Stimulated activated CD4-positive, alpha-beta T cell treated with anti-CD3 and anti-CD28 coated beads, TNF-alpha, amount 100 ng/mL, for 24 hours (primary cell): ENCODE measurements at regions not wholly inside any gene's neighbourhood (a gene's known extent, or its start where the extent isn't known, plus 50 kb on each side); places are given as distances from the start of the nearest gene placed in this dataset.
"Not testable (repeated sequence)": the region's sequence is repeated elsewhere in the genome, so short reads cannot be mapped to it uniquely, and the experiment has no call there.

Experiments
- DNase-seq, 3 experiments: peaks; one replicate each; pipeline ENCODE4 v3.0.0-alpha.2; 2020; ENCODE audit warnings: low read depth in 3 of 3

DNA sequence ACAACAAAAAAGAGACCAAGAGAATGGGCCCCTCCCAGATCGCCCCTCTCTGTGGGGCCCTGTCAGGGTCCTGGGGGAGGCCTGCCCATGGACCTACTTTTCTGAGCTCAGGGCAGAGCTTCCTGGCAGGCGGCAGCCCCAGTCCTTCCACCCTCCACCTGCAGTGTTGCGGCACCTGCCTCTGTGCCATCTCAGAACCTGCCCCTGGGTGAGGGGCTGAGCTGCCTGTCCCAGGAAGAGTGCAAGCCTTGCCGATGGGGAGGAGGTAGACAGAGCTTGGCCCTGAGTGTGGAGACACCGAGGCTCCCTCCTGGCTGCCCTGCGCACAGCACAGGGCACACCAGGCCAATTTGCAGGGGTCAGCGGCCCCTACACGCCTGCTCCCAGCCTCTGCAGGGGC lies 67.5 kb downstream of the UNCX start:
- no peak for DNase-seq

DNA sequence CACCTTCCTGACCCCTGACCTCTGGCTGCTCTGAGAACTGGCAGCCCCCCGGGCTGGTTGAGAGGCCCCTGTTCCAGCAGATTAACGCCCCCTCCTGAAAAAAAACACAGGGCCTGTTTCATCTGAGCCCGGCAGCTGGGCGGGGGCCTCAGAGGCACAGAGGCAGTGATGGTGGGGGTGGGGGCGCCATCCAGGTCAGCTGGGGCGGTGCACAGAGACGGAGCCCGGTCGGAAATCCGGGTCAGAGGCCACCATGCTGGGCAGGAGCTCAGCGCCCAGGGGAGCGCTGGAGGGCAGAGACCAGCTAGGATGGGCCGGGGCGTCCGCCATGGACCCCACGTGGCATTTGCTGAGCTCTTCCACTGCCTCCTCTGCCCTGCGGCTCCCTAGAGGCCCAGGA lies 68.0 kb downstream of the UNCX start:
- DNase-seq = no peak

DNA sequence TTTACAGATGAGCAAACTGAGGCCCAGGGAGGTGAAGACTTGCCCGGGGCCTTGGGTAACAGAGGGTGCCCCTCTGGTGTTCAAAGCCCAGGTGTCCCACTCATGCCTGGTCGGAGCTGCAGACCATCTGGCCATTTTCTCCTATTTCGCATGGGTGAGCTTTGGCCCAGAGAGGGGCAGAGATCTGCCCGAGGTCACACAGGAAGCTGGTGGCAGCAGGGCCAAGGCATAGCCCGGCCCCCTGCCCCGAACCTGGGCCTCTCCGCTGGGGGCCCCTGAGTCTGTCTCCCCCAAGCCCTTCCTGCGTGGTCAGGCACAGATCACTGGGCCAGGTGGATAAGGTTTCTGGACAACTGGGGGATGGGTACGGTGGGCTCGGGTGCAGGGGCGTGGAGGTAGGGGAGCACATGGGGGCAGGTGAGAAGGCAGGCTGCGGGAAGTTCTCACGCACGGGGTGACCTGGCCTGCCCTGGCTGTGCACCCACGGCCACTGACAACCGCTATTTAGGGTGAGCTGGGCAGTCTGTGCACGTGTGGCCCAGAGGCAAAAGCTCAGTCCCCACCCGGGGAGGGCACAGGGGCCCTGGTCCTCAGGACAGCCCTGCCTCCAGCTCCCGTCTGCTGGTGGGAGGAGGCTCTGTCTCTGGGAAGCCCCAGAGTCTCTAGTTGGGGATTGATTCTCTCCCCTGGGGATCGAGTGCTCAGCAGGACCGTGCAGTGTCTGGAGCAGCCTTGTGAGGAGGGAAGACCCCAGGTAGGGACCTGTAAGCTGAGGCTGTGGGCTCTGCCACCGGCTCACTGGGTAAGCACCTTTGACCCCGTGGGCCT lies 68.6 kb downstream of the UNCX start:
- DNase-seq = no peak

DNA sequence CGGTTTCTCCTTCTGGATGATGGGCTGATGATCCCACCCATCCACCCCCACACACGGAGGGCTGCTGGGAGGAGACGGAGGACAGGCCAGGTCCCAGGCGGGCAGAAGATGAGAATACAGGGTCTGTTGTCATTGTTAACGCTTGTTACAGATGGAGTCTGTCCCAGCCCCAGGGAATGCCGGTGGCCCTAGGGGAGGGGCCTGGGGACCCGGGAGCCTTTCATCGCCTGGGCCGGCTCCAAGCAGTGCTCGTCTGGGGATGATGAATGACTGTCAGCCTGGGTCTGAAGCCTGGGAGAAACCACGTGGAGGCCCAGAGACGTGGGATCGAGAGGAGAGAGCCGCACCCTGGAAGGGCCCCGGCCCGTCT lies 69.2 kb downstream of the UNCX start:
- DNase-seq = no peak

DNA sequence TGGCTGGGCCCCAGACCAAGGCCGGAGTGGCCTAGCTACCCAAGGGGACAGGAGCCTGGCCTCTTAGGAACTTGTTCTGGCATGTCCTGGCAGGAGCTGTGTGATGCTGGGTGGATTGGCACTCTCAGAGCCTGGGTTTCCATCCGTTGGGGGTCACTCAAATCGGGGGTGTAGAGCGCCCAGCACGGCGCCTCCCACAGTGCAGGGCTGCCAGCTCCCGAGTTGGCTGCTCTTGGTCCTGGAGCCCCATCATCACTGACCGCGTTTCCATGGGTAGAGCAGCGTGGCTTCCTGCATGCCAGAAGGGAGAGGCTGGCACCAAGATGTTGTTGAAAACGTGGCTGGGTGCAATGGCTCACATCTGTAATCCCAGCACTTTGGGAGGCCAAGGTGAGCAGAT lies 70.3 kb downstream of the UNCX start:
- no peak for DNase-seq

DNA sequence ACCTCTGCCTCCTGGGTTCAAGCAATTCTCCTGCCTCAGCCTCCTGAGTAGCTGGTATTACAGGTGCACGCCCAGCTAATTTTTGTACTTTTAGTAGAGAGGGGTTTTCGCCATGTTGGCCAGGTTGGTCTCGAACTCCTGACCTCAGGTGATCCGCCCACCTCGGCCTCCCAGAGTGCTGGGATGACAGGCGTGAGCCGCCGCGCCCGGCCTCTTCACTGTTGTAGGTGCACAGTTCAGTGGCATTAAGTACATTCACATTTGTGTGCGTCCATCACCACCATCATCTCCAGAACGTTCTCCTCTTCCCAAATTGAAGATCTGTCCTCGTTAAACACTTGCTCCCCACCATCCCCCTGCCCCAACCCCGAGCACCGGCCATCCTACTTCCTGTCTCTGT lies 71.3 kb downstream of the UNCX start:
- not testable (repeated sequence) for DNase-seq

DNA sequence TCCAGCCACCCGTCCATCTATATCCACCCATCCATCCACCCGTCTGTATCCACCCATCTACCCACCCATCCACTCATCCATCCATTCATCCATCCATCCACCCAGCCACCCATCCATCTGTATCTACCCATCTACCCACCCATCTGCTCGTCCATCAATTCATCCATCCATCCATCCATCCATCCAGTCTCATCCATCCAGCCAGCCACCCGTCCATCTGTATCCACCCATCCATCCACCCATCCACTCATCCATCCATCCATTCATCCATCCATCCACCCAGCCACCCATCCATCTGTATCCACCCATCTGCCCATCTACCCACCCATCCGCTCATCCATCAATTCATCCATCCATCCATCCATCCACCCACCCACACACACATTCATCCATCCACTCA lies 73.2 kb downstream of the UNCX start:
- DNase-seq = no peak

DNA sequence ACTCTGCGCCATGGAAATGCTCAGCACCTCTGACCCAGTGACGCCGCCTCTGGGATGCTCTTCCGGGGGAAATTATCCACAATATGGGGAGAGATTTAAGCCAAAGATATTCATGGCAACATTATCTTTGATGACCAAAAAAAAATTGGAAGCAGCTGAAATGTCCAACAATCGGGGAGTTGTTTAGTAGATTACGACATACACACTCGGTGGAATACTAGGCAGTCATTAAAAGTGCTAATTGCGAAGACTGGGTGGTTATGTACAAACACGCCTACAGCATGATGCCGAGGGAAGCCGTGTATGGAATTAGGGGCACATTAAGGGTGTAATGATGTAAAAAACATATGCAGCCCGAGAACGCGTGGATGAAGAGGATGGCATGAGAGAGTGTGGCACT lies 75.2 kb downstream of the UNCX start:
- DNase-seq = no peak

DNA sequence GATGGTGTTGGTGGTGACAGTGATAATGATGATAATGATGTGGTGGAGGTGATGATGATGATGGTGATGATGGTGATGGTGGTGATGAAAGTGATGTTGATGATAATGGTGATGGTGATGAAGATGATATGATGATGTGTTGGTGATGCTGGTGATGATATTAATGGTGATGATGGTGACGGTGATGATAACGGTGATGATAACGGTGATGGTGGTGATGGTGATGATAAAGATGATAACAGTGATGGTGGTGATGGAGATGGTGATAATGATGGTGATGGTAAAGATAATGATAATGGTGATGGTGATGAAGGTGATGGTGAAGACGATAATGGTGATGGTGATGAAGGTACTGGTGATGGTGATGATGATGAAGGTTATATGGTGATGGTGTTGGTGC lies 76.6 kb downstream of the UNCX start:
- no peak for DNase-seq

DNA sequence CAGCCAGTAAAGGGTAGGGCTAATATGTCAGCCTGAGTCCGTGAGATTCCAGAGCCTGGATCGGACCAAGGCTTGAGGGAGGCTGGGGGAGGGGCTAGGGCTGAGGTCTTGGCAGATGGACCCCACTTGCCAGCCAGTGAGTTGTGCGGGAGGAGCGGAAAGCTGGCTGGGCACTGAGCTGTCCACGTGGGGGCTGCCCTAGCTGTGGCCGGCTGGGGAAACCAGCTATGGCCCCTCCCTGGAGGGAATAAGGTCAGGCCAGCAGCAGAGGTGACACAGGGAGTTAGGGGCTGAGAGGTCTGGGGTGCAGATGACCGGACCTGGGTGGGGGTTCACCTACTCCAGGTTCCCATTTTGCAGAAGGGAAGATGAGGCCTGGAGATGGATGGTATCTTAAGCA lies 77.3 kb downstream of the UNCX start:
- no peak for DNase-seq

DNA sequence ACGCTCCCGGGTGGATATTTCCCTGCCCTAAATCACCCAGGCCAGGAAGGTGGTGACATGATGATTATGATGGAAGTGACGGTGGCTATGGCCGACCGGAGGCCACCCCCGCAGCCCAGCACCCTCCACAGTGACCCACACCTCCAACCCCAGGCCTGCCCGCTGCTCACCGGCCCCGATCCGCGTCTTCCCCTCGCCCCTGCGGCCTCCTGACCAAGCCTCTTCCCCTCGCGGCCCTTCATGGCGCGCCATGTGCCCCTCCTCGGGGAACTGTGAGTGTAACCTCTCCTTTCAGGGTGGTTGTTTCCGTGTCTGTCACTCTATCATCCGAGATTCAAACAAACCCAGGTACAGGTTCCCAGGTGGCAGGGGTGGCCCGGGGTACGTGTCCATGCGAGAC lies 78.3 kb downstream of the UNCX start:
- no peak for DNase-seq

DNA sequence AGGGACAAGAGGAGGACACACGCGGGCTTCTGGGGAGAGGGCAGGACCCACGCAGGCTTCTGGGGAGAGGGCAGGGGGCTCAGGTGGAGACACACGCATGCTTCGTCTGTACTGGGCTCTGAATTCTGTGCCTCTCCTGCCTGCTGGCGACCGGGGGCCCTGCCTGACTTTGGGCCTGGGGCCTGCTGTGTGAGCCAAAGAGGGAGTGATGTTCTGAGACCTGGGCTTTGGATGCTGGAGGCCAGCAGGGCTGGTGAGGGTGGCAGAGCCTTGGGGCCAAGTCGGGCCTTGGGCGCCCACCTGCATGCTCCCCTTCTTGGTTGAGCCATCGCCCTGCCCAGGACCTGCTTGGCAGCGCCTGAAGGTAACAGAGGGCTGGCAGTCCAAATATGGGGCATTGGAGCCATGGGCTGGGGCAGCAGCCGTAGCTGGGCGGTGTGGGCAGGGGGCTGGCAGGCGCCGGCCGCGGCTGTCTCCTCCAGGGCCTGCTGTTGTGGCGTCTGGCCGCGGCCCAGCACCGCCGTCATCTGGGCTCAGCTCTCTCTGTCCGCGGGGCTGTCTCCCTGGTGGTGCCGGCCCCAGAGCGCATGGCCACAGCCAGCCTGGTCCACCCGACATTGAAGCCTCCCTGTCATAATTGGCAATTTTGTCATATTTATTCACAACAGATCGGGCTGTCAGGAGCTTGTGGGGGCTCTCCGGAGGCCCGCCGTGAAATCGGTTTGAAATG lies 78.9 kb downstream of the UNCX start:
- no peak for DNase-seq

DNA sequence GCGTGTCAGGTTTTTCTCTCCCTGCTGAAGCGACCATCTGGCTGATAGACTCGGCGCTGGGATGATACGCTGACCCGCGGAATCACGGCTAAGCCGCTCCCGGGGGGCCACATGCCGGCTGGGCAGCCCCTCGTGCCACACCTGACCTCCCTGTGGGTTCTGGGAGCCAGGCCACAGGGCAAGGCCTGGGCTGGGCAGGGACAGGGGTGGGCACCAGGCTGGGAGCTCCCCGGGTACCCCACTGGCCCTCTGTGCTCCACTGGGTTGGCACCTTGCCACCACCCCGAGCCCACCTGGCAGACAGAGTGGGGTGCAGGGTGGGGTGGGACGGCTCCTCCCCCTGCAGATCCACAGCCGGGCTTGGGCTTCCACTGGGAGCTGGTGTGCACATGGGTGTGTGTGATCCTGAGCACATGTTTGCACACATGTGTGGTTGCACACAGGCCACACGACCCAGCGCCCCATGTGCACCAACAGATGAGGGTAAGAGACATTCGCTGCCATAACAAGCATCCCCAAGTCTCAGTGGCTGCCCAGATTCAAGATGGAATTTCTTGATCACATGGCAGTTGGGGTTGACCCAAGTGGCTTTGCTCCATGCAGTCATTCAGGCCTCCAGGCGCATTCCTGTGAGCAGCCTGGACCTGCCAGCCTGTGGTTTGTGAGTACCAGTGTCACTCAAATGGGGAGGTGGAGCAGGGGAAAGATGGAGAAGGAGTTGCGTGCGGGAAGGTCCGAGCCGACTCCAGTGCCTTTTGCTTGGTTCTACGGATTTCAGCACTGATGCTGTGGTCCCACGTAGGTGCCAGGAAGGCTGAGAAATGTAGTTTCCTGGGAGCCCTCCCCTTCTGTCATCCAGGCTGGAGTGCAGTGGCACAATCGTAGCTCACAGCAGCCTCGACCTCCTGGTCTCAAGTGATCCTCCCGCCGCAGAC lies 79.7 kb downstream of the UNCX start:
- no peak for DNase-seq

DNA sequence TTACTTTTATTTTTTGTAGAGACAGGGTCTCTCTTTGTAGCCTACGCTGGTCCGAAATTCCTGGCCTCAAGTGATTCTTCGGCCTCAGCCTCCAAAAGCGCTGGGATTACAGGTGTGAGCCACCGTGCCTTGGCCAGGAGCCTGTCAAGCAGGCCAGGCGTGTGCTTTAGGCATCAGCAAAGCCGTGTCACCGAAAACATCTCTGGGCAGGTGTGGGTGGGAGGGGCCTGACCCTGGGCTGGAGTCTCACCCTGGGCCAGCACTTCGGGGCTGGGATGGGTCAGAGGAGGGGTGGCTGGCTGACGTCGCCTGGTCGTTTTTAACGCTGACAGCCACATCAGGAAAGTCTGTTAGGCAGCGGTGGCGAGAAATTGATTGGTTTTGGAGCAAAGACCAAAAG lies 80.9 kb downstream of the UNCX start:
- no peak for DNase-seq

DNA sequence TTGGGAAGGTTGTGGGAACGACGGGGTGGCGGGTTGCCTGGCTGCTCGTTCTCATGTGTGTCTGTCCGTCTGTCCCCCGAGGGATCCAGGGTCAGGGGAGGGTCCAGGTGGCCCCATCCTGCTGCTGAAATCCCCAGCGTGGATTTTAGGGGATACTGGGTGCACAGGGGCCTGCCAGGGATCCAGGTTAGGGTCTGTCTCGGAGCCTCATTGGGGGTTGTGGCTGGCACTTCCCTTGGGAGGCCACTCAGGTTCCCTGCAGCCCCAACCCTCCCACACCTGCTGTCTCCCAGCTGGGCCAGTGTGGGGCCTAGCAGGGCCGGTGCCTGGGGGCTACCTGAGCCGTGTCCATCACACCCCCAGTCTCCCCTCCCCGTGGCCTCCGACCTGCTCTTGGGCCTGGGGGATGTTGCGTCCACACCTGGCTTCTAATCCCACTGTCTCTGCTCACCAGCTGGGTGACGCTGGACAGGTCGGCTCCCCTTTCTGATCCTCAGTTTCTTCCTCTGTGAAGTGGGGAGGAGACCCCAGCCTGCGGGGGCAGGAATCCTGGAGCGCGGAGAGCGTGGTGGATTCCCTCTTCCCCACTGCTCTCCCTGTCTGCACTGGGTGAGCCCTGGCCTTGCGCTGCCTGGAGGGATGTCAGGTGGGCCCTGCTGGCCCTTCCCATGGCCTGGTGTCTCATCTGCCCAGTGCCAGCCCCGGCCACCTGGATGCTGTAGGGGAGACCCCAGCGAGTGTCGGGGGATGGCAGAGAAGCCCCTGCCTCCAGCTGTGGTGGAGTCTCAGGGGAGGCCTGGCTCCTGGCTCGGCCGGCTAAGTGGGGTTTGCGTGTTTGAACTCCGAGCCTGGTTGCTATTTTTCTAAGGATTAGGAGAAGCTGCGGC lies 81.6 kb downstream of the UNCX start:
- no peak for DNase-seq

DNA sequence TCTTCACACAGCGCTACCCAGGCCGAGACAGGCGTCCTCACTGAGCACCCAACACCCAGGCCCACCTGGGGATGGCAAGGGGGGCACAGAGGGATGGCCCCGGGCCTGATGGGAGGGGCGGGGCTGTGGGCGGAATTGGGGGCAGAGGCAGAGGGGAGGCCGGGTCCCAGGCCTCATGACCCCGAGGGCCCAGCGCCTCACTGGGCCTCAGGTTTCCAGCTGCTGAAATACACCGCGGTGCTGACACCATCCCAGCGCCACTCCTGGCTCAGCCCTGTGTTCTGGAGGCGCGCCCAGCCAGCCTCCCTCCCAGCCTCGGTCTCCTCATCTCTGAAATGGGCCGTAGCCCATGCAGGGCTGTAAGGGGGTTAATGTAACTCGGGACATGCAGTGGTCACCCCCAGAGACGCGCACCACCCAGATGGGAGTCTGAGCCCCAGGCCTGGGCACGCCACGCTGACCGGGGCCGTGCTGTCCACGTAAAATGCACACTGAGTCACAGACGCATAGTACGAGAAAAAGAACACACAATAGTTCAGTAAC lies 82.3 kb downstream of the UNCX start:
- DNase-seq = no peak

DNA sequence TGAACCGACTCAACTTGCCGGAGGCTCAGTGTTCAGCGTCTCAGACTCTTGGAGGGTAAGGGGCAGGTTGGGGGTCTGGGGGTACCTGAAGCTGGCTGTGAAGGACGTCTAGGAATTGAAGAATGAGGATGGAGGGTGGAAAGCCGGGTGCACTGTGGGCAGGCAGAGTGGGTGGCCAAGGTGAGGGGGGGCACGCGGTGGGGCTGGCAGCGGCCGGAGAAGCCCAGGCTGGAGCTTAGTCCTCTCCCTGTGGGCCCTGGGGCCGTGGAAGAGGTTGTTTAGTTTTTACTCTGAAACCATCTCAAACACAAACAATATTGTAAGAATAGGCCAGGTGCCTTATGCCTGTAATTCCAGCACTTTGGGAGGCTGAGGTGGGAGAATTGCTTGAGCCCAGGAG lies 83.4 kb downstream of the UNCX start:
- no peak for DNase-seq

DNA sequence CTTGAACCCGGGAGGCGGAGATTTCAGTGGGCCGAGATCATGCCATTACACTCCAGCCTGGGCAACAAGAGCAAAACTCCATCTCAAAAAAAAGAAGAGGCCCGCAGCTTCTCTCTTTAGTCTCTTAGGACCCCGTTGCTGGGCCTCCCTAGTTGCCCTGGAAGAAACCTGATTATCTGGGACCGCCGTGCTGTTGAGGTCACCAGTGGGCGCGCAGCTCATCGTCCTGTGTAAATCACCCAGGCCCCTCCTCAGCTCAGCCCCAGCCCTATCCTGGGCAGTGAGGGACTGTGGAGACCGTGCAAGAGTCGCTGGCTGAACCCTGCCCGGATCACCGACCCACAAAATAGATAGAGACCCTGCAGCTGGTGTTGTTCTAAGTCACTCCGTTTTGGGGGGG lies 85.0 kb downstream of the UNCX start:
- no peak for DNase-seq

DNA sequence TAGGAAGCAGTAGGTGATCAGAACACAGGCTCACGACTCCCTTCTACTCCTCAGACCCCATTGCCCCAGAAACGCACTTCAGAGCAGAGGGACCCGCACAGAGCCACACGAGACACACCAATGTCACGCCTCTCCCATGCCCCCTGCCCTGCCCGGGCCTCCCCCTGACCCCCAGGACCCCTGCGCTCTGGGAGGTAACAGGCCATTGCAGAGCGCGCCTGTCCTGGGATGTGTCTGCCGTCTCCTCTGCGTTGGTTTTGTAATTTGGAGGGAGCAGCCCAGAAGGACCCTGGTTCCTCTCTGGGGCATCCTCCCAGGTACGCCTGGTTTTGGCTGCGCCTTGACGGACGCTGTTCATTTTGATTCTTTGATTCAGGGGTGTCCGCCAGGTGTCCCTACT lies 85.4 kb downstream of the UNCX start:
- DNase-seq = no peak

DNA sequence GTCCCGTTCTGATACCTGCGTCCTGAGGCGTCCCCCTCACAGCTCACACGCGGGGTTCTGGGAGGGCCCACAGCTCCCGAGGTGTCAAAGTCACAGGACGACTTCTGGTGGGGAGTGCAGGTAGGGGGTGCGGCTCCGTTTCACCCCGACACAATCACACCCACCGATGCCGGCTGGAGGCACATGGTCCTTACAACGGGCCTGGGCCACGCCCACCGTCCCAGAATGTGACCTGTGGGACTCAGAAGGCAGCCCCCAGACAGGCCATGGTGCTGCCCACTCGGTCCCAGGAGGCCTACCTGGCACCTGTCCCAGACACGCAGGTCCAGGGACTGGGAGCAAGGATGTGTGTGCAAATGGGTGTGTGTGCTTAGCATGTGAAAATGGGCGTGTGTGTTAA lies 86.0 kb downstream of the UNCX start:
- no peak for DNase-seq

DNA sequence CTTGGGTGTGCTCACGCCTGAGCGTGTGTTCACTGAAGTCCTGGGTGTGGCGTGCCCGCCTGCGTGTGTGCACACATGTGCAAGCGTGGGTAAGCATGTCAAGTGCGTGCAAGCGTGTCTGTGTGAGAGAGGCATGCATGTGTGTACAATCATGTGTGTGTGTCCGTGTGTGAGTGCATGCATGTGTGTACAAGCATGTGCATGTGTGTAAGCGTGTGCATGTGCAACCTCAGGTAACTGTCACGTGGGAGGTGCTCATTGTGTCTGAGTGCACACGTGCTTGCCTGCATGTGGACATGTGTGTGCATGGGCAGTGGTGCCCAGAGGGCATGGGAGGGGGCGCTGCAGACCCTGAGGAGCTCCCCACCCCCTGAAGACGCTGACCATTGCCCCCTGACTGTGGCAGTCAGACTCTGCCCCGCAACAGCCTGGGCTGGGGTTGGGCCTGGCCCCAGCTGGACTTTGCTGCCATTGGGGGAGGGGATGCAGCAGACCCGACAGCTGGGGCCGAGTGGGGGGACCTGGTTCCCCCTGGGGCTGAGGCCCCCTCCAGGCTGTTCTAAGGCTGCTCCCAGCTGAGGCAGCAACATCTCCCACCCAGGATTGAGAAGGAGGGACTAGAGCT lies 88.1 kb downstream of the UNCX start:
- DNase-seq = no peak
